GM12878 (cell line): ENCODE measurements at regions not wholly inside any gene's neighbourhood (a gene's known extent, or its start where the extent isn't known, plus 50 kb on each side); places are given as distances from the start of the nearest gene placed in this dataset.

Source experiments
- ATAC-seq: fragments of 200-7000 bp; cut with Tn5 transposase; 3 replicates; pipeline ENCODE4 v1.9.1; 2020; ENCODE audit warnings: mild to moderate bottlenecking, moderate library complexity
- BruUV-seq: library from RNA; stranded (reverse); fragments of 400-500 nt; replicated peaks from 2 replicates; lab custom pipeline; 2021; lab: Mats Ljungman, UMichigan
- CTCF ChIA-PET: fragments of 300-600 bp; sonication (Branson Sonifier 250); formaldehyde crosslinking; extraction: SDS; loops from one replicate; lab custom pipeline; 2021; ENCODE audit warnings: inconsistent platforms; lab: Yijun Ruan, JAX
- POLR2A ChIA-PET: fragments of 350-600 bp; formaldehyde crosslinking; extraction: SDS; loops from one replicate; lab custom pipeline; 2021; ENCODE audit warnings: inconsistent platforms; lab: Charles Lee
- RAD21 ChIA-PET: fragments of 300-600 bp; sonication (Branson Sonifier 250); formaldehyde crosslinking; loops from one replicate; lab custom pipeline; 2023; ENCODE audit warnings: antibody characterized with exemption; ENCODE audit not compliant: unreplicated experiment; lab: Charles Lee
- SMC1A ChIA-PET: fragments of 300-600 bp; sonication (Branson Sonifier 250); formaldehyde crosslinking; loops from one replicate; lab custom pipeline; 2023; ENCODE audit not compliant: unreplicated experiment, uncharacterized antibody; lab: Charles Lee
- DNase-seq: peaks from one replicate; pipeline ENCODE4 v3.0.0-alpha.2; 2011; ENCODE audit warnings: low read depth, low spot score
- FAIRE-seq: peaks from 3 replicates; lab custom pipeline; 2011; peaks lifted over from hg19 to GRCh38; lab: Jason Lieb, UNC
- H2AFZ ChIP-seq: 2 replicates; pipeline ENCODE4 v1.6.0; 2011; ENCODE audit warnings: low read depth, low read length, control low read depth; ENCODE audit not compliant: control insufficient read depth
- H3K27ac ChIP-seq: 2 replicates; pipeline ENCODE4 v1.5.1; 2011; ENCODE audit warnings: control low read depth; ENCODE audit not compliant: control insufficient read depth, insufficient read depth
- H3K27me3 ChIP-seq, 2 experiments: replicated peaks in 1 of 2; 2 replicates each; pipeline versions ENCODE4 v1.6.0 to v1.6.1; 2011; ENCODE audit warnings: low read length in 1 of 2; ENCODE audit not compliant: control insufficient read depth in 2 of 2, insufficient read depth in 2 of 2
- H3K36me3 ChIP-seq, 2 experiments: 2 replicates each; pipeline ENCODE4 v1.5.1; 2011; ENCODE audit warnings: low read length in 1 of 2; ENCODE audit not compliant: control insufficient read depth in 2 of 2, insufficient read depth in 2 of 2
- H3K4me1 ChIP-seq: 2 replicates; pipeline ENCODE4 v1.6.1; 2011; ENCODE audit warnings: mild to moderate bottlenecking, low read length, moderate library complexity, mixed read lengths; ENCODE audit not compliant: control insufficient read depth, insufficient read depth
- H3K4me2 ChIP-seq: 2 replicates; pipeline ENCODE4 v1.6.0; 2011; ENCODE audit warnings: control low read depth; ENCODE audit not compliant: control insufficient read depth, insufficient read depth
- H3K4me3 ChIP-seq: fragments of 200-600 bp; sonication (generic); 2 replicates; pipeline ENCODE4 v1.5.1; 2016
- H3K79me2 ChIP-seq: 2 replicates; pipeline ENCODE4 v1.6.0; 2011; ENCODE audit warnings: low read length; ENCODE audit not compliant: control insufficient read depth, insufficient read depth
- H3K9ac ChIP-seq: 2 replicates; pipeline ENCODE4 v1.8.0; 2011; ENCODE audit warnings: low read length, control low read depth, mixed read lengths; ENCODE audit not compliant: control insufficient read depth, insufficient read depth
- H3K9me3 ChIP-seq: replicated peaks from 3 replicates; pipeline ENCODE4 v1.5.1; 2011; ENCODE audit warnings: mild to moderate bottlenecking, low read length; ENCODE audit not compliant: control insufficient read depth, insufficient read depth
- H4K20me1 ChIP-seq: 2 replicates; pipeline ENCODE4 v1.6.0; 2011; ENCODE audit not compliant: control insufficient read depth, insufficient read depth
- BACH1 ChIP-seq: fragments of 450-650 bp; IDR thresholded peaks from 2 replicates; pipeline ENCODE4 v1.6.1; 2017; ENCODE audit warnings: mild to moderate bottlenecking, borderline replicate concordance
- CTCF ChIP-seq, 3 experiments: IDR thresholded peaks in 2 of 3; conservative IDR thresholded peaks in 1 of 3; 2 replicates each; pipeline ENCODE4 v1.5.1; 2011; ENCODE audit warnings: low read depth in 3 of 3, low read length in 3 of 3, mild to moderate bottlenecking in 3 of 3, control low read depth in 2 of 3, moderate library complexity in 2 of 3, inconsistent platforms in 1 of 3, mixed read lengths in 1 of 3; ENCODE audit not compliant: control insufficient read depth in 2 of 3, insufficient read depth in 1 of 3; ENCODE audit errors: extremely low read depth in 1 of 3
- E2F4 ChIP-seq: IDR thresholded peaks from 2 replicates; pipeline ENCODE4 v1.6.1; 2012; ENCODE audit warnings: low read depth, low read length, improper control_type of control experiment
- ETV6 ChIP-seq, 2 experiments: fragments of 450-650 bp in 1 of 2; IDR thresholded peaks in 1 of 2; conservative IDR thresholded peaks in 1 of 2; 2 replicates each; pipeline ENCODE4 v1.6.1; 2014; ENCODE audit warnings: antibody characterized with exemption in 1 of 2, borderline replicate concordance in 1 of 2, low read depth in 1 of 2, mild to moderate bottlenecking in 1 of 2, moderate library complexity in 1 of 2
- HDGF ChIP-seq: fragments of 450-650 bp; IDR thresholded peaks from 2 replicates; pipeline ENCODE4 v1.6.1; 2016; ENCODE audit warnings: antibody characterized with exemption
- NR2C2 ChIP-seq: IDR thresholded peaks from 2 replicates; pipeline ENCODE4 v1.6.1; 2011; ENCODE audit warnings: borderline replicate concordance, low read depth; ENCODE audit not compliant: control insufficient read depth, insufficient read length
- RAD21 ChIP-seq: IDR thresholded peaks from 2 replicates; pipeline ENCODE4 v1.6.1; 2011; ENCODE audit warnings: mild to moderate bottlenecking, low read depth, low read length, moderate library complexity; ENCODE audit not compliant: insufficient read depth
- RBBP5 ChIP-seq: fragments of 200-600 bp; sonication (generic); conservative IDR thresholded peaks from 2 replicates; pipeline ENCODE4 v1.6.1; 2016
- SMARCA5 ChIP-seq: fragments of 450-650 bp; IDR thresholded peaks from 2 replicates; pipeline ENCODE4 v1.6.1; 2017; ENCODE audit warnings: mild to moderate bottlenecking
- SPI1 ChIP-seq: IDR thresholded peaks from 2 replicates; pipeline ENCODE4 v1.6.1; 2011; ENCODE audit warnings: low read depth, mild to moderate bottlenecking, low read length, moderate library complexity, borderline replicate concordance; ENCODE audit not compliant: insufficient read depth
- SREBF2 ChIP-seq: IDR thresholded peaks from 2 replicates; pipeline ENCODE4 v1.6.1; 2012; ENCODE audit warnings: mild to moderate bottlenecking, low read length
- USF2 ChIP-seq: IDR thresholded peaks from 2 replicates; pipeline ENCODE4 v1.6.1; 2011; ENCODE audit warnings: low read depth, low read length, improper control_type of control experiment, borderline replicate concordance
- ZNF687 ChIP-seq: fragments of 450-650 bp; IDR thresholded peaks from 2 replicates; pipeline ENCODE4 v1.6.1; 2017; ENCODE audit warnings: mild to moderate bottlenecking, moderate library complexity
- WGBS: methylation state at CpG from one replicate; pipeline ENCODE4 v1.1.6; 2016; ENCODE audit warnings: low lambda C conversion rate; ENCODE audit not compliant: insufficient replicate concordance, insufficient coverage; ENCODE audit errors: missing lambda C conversion rate; 5-methylcytosine and 5-hydroxymethylcytosine counted together
- in situ Hi-C: fragments of 300-500 bp; cut with MboI; formaldehyde crosslinking; loops from 9 replicates; pipeline ENCODE4 v1.14.3; 2018; ENCODE audit warnings: mixed read lengths
- intact Hi-C: fragments of 100-400 bp; cut with micrococcal nuclease; formaldehyde crosslinking; loops from one replicate; pipeline ENCODE4 v1.14.2; 2022; ENCODE audit not compliant: unreplicated experiment

- no peak for FAIRE-seq
- H3K4me1 ChIP-seq, result no peaks in the 10 kb centered on the region
- in situ Hi-C loops (no loop called here), intact Hi-C loops (no loop called here)
- no peak overlapping the region for H2AFZ ChIP-seq
- H3K4me2 ChIP-seq, result no peak overlapping the region
- ChIA-PET RAD21 (no interaction called here), SMC1A (interaction anchor here (6.3 kb wide), 1 partner anchor 150 kb away, joined by 147 read pairs; no protein-coding TSS in a partner anchor), POLR2A (no interaction called here), CTCF (interaction anchor here (7.1 to 11.4 kb wide), 2 partner anchors 150 to 271 kb away, joined by 117 to 351 read pairs; no protein-coding TSS in a partner anchor)
- no peaks in the 10 kb centered on the region for H3K9me3 ChIP-seq
- no peak overlapping the region for H3K27ac ChIP-seq
- BruUV-seq, result no TSS peak
- H3K4me3 ChIP-seq, result no peak overlapping the region
- WGBS, result 14% methylated on average over 5 of the region's 5 CpGs
- no peaks in the 10 kb centered on the region for H3K79me2 ChIP-seq
- ATAC-seq, result no peak
- no peaks in the 10 kb centered on the region for H4K20me1 ChIP-seq
- H3K36me3 ChIP-seq, result no peaks in the 10 kb centered on the region
- no peak for DNase-seq
- no peak overlapping the region for H3K9ac ChIP-seq
- peaks cover 0 to 4% of the 10 kb centered on the region in 2 experiments; a peak in 2 of 4 replicates for H3K27me3 ChIP-seq
- TF ChIP-seq NR2C2 (no peak), ZNF687 (no peak), RAD21 (no peak), BACH1 (no peak), USF2 (no peak), CTCF (IDR thresholded peaks at IDR 0.05 in 2 of 3, conservative IDR thresholded peaks at IDR 0.05 in 1 of 3; ENCODE audit: control insufficient read depth in 2 of 3, extremely low read depth in 1 of 3, insufficient read depth in 1 of 3, low read depth in 3 of 3, low read length in 3 of 3) (no peak), SPI1 (no peak), HDGF (no peak), SREBF2 (no peak), ETV6 (conservative IDR thresholded peaks at IDR 0.05 in 1 of 2, IDR thresholded peaks at IDR 0.05 in 1 of 2; ENCODE audit: borderline replicate concordance in 1 of 2, low read depth in 1 of 2) (no peak), E2F4 (no peak), RBBP5 (no peak), SMARCA5 (no peak)
These were observed 89.0 kb upstream of the RASGRF1 start for GRCh38 chr15:79179597-79179996.
